Thyroid gland (tissue), 4 donors: ENCODE measurements at regions not wholly inside any gene's neighbourhood (a gene's known extent, or its start where the extent isn't known, plus 50 kb on each side); places are given as distances from the start of the nearest gene placed in this dataset.

Source experiments
- DNase-seq, 2 donors: peaks; one replicate each; pipeline ENCODE4 v3.0.0-alpha.2; 2019
- H3K27ac ChIP-seq, 3 donors: fragments of 200-600 bp; sonication (generic); 1 replicate in 2 of 3; 2 replicates in 1 of 3; pipeline ENCODE4 v1.5.1; 2016 to 2019; ENCODE audit warnings: mild to moderate bottlenecking in 1 of 3, moderate library complexity in 1 of 3
- H3K27me3 ChIP-seq: fragments of 200-600 bp; sonication (generic); one replicate; pipeline ENCODE4 v1.5.1; 2019
- H3K36me3 ChIP-seq, 2 donors: fragments of 200-600 bp; sonication (generic); one replicate each; pipeline ENCODE4 v1.5.1; 2016 to 2019
- H3K4me1 ChIP-seq, 2 donors: fragments of 200-600 bp; sonication (generic); one replicate each; pipeline ENCODE4 v1.5.1; 2017 to 2019
- H3K4me3 ChIP-seq, 3 donors: fragments of 200-600 bp; sonication (generic); replicated peaks in 1 of 3; 1 replicate in 2 of 3; 2 replicates in 1 of 3; pipeline ENCODE4 v1.5.1; 2016; ENCODE audit warnings: mild to moderate bottlenecking in 1 of 3
- H3K9me3 ChIP-seq: fragments of 200-600 bp; sonication (generic); one replicate; pipeline ENCODE4 v1.5.1; 2017
- CTCF ChIP-seq, 6 experiments: fragments of 200-600 bp in 3 of 6; fragments of 450-650 bp in 3 of 6; sonication (generic) in 3 of 6; IDR thresholded peaks; one replicate each; pipeline ENCODE4 v1.5.1; 2016 to 2019; ENCODE audit warnings: antibody characterized with exemption in 6 of 6, mild to moderate bottlenecking in 2 of 6, inconsistent platforms in 1 of 6, moderate library complexity in 1 of 6
- POLR2A ChIP-seq, 2 donors: fragments of 450-650 bp; IDR thresholded peaks; one replicate each; pipeline ENCODE4 v1.6.1; 2017; ENCODE audit warnings: antibody characterized with exemption in 2 of 2, mild to moderate bottlenecking in 2 of 2, moderate library complexity in 1 of 2
- WGBS, 2 donors: methylation state at CpG; one replicate each; pipeline ENCODE4 v1.1.5; 2017; 5-methylcytosine and 5-hydroxymethylcytosine counted together
- intact Hi-C: fragments of 100-400 bp; cut with DNase I; formaldehyde crosslinking; loops from one replicate; pipeline ENCODE4 v1.15.1; 2023

GRCh38 chr7:28346676-28347363 lies 65.5 kb upstream of the CREB5 start:
- H3K27me3 ChIP-seq, result no peaks in the 10 kb centered on the region
- no peak overlapping the region for H3K27ac ChIP-seq
- no peaks in the 10 kb centered on the region for H3K9me3 ChIP-seq
- no peak for TF ChIP-seq CTCF (IDR thresholded peaks at IDR 0.05)
- TF ChIP-seq POLR2A (IDR thresholded peaks at IDR 0.05), result no peak
- no peak for DNase-seq
- H3K36me3 ChIP-seq, result no peaks in the 10 kb centered on the region
- WGBS, 2 donors, result 90% methylated on average over 3 of the region's 3 CpGs
- no peak overlapping the region for H3K4me3 ChIP-seq
- intact Hi-C loops, result no loop called here
- peaks cover 0 to 6% of the 10 kb centered on the region in 2 donors for H3K4me1 ChIP-seq

GRCh38 chr7:28347475-28348318 lies 64.6 kb upstream of the CREB5 start:
- intact Hi-C loops, result no loop called here

GRCh38 chr7:28348636-28349035 lies 63.7 kb upstream of the CREB5 start:
- H3K27ac ChIP-seq, result peak overlapping the region in 1 of 3 donors; percentile 28
- intact Hi-C loops, result no loop called here
- WGBS, 2 donors, result 47 to 53% methylated on average over 5 of the region's 5 CpGs

More at GRCh38 chr7:28347475-28348318, 64.6 kb upstream of the CREB5 start:
- no peaks in the 10 kb centered on the region for H3K9me3 ChIP-seq
- no peak overlapping the region for H3K27ac ChIP-seq
- H3K36me3 ChIP-seq, result no peaks in the 10 kb centered on the region
- TF ChIP-seq POLR2A (IDR thresholded peaks at IDR 0.05) (no peak), CTCF (IDR thresholded peaks at IDR 0.05) (no peak)
- no peaks in the 10 kb centered on the region for H3K27me3 ChIP-seq
- WGBS, 2 donors, result 84% methylated on average over 12 of the region's 12 CpGs
- H3K4me1 ChIP-seq, result peaks cover 0 to 6% of the 10 kb centered on the region in 2 donors
- no peak for DNase-seq
- no peak overlapping the region for H3K4me3 ChIP-seq

GRCh38 chr7:28349637-28350036 lies 62.7 kb upstream of the CREB5 start:
- H3K4me3 ChIP-seq, result no peak overlapping the region
- H3K27ac ChIP-seq, result no peak overlapping the region
- no peaks in the 10 kb centered on the region for H3K36me3 ChIP-seq
- H3K4me1 ChIP-seq, result peaks cover 0 to 6% of the 10 kb centered on the region in 2 donors
- TF ChIP-seq POLR2A (IDR thresholded peaks at IDR 0.05), result no peak
- TF ChIP-seq CTCF (IDR thresholded peaks at IDR 0.05), result no peak
- no peaks in the 10 kb centered on the region for H3K27me3 ChIP-seq
- H3K9me3 ChIP-seq, result no peaks in the 10 kb centered on the region
- intact Hi-C loops, result no loop called here
- DNase-seq, result no peak
- WGBS, 2 donors, result 97 to 100% methylated on average over 1 of the region's 1 CpG

More at GRCh38 chr7:28348636-28349035, 63.7 kb upstream of the CREB5 start:
- TF ChIP-seq POLR2A (IDR thresholded peaks at IDR 0.05) (no peak), CTCF (IDR thresholded peaks at IDR 0.05) (no peak)
- peaks cover 0 to 6% of the 10 kb centered on the region in 2 donors for H3K4me1 ChIP-seq
- no peaks in the 10 kb centered on the region for H3K36me3 ChIP-seq
- H3K9me3 ChIP-seq, result no peaks in the 10 kb centered on the region
- peak; percentile 70 to 78 for DNase-seq
- no peak overlapping the region for H3K4me3 ChIP-seq
- H3K27me3 ChIP-seq, result no peaks in the 10 kb centered on the region

GRCh38 chr7:28350662-28351061 lies 61.7 kb upstream of the CREB5 start:
- WGBS, 2 donors, result 89 to 91% methylated on average over 4 of the region's 4 CpGs
- H3K4me1 ChIP-seq, result peaks cover 0 to 6% of the 10 kb centered on the region in 2 donors
- no peaks in the 10 kb centered on the region for H3K36me3 ChIP-seq
- H3K9me3 ChIP-seq, result no peaks in the 10 kb centered on the region
- intact Hi-C loops, result no loop called here
- DNase-seq, result no peak
- H3K4me3 ChIP-seq, result no peak overlapping the region
- no peak overlapping the region for H3K27ac ChIP-seq
- TF ChIP-seq CTCF (IDR thresholded peaks at IDR 0.05), result no peak
- TF ChIP-seq POLR2A (IDR thresholded peaks at IDR 0.05), result no peak
- H3K27me3 ChIP-seq, result no peaks in the 10 kb centered on the region
